LNCaP clone FGC (cell line): ENCODE measurements at regions not wholly inside any gene's neighbourhood (a gene's known extent, or its start where the extent isn't known, plus 50 kb on each side); places are given as distances from the start of the nearest gene placed in this dataset.

Experiments
- DNase-seq: peaks from one replicate; pipeline ENCODE4 v3.0.0-alpha.2; 2011; ENCODE audit warnings: low read depth
- H3K4me3 ChIP-seq: 2 replicates; pipeline ENCODE4 v1.5.1; 2011; ENCODE audit warnings: mild to moderate bottlenecking, low read depth, low read length, control low read depth
- TF ChIP-seq, protein P1 (sequence below): IDR thresholded peaks from 2 replicates; pipeline ENCODE4 v1.5.1; 2012; ENCODE audit warnings: mild to moderate bottlenecking; ENCODE audit not compliant: control insufficient read depth, insufficient read depth; ENCODE audit errors: extremely low read depth

DNA sequence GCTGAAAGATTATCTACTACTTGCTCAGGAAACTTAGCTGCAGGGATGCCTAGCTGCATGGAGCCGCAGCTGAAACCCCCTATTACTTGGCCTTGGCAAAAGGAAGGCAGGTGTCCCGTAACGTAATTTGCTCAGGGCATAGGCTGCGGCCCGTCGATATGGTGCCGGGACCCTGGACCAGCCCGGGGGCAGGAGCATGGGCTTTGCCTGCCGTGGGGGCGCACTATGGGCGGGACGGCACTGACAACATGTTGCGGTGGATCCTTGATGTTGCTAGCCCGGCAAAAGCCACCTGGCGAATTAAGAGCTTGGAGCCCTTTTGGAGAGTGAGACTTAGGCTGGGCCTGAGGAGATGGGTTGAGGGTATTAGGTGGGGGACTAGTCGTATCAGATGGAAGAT is 1551.2 kb downstream of the AACS start:
- no peak for DNase-seq

DNA sequence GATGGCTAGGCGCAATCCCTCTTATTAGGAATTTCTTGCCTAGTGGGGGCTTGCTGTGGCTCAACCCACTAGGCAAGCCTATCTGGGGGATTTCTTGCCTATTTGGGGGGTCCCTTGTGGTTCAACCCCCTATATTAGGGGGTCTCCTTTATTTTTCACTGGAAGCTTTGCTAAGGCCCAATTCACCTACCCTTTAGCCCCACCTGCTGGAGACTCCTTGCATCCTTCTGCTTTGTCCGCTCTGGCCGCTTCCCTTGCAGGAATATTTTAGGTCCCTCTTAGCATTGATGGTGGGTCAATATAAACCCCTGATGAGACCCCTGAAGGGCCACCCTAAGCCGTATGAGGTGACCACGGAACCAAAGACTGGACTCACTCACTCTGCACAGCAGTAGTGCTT is 1552.1 kb downstream of the AACS start:
- no peak overlapping the region for H3K4me3 ChIP-seq
- TF ChIP-seq, protein P1, sequence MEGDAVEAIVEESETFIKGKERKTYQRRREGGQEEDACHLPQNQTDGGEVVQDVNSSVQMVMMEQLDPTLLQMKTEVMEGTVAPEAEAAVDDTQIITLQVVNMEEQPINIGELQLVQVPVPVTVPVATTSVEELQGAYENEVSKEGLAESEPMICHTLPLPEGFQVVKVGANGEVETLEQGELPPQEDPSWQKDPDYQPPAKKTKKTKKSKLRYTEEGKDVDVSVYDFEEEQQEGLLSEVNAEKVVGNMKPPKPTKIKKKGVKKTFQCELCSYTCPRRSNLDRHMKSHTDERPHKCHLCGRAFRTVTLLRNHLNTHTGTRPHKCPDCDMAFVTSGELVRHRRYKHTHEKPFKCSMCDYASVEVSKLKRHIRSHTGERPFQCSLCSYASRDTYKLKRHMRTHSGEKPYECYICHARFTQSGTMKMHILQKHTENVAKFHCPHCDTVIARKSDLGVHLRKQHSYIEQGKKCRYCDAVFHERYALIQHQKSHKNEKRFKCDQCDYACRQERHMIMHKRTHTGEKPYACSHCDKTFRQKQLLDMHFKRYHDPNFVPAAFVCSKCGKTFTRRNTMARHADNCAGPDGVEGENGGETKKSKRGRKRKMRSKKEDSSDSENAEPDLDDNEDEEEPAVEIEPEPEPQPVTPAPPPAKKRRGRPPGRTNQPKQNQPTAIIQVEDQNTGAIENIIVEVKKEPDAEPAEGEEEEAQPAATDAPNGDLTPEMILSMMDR, result peak; percentile 64
- no peak for DNase-seq

More for the DNA sequence above, 1551.2 kb downstream of the AACS start:
- H3K4me3 ChIP-seq, result no peak overlapping the region
- TF ChIP-seq, protein P1, result no peak

DNA sequence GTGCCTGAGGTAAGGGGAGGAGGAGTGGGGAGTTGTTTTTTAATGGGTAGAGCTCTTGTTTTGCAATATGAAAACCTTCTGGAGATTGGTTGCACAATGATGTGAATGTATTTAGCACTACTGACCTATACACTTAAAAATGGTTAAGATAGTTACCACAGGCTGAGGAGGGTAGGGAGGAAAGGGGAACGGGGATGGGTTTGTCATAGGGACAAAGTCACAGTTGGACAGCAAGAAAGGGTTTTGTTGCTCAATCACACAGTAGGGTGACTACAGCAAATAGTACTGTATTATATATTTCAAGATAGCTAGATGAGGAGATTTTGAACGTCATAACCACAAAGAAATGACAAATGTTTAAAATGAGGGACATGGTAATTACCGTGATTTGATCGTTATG is 1562.4 kb downstream of the AACS start:
- TF ChIP-seq, protein P1, result no peak
- no peak overlapping the region for H3K4me3 ChIP-seq
- DNase-seq, result no peak

DNA sequence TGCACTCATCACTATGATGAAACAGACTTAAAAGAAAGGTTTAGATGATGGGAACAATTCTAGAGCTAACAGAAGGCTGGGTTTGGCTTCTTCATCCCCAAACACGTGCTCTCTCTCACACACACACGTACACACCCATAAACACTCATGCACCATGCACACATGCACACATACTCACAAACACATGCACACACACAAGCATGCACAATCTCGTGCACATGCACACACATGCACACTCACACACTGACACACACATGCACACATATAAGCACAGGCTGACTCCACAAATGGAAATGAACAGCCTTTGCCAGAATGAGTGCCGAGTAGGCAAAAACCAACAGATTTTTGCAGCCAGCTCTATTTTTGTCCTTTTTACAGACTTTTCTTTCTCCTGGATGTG is 1571.6 kb downstream of the AACS start:
- no peak for DNase-seq
- H3K4me3 ChIP-seq, result no peak overlapping the region
- TF ChIP-seq, protein P1, result no peak

DNA sequence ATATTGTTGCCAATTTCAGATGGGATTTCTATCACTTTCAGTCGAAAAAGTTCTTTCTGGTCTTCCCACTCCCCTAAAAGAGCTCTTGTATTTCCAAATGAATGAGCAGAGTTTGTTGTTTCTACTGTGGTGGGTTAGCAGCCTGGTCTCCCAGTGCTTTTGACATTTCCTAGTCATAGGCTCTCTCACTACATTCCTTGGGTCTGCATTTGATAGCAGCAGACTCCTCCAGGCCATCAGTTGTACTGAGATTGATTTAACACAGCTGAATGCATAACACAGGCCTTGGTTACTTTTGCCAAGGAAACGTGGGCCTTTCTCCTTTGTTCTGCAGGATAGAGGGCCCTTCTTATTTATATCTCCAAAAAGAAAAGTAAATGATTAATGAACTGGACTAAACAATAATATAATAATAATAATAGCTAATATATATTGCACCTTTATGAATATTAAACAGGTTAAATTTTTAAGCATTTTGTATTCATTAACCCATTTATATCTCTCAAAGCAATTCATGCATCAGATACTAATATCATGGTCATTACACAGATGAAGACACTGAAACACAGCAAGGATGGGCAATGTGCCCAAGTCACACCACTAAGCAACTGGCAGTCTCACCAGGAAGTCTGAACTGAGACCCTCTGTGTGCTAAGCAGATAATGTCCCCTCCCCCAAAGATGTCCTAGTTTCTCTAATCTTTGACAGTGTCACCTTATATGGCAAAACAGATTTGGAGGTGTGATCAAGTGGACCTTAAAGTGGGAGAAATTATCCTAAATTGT is 1579.2 kb downstream of the AACS start:
- TF ChIP-seq, protein P1, result no peak
- DNase-seq, result no peak
- no peak overlapping the region for H3K4me3 ChIP-seq

DNA sequence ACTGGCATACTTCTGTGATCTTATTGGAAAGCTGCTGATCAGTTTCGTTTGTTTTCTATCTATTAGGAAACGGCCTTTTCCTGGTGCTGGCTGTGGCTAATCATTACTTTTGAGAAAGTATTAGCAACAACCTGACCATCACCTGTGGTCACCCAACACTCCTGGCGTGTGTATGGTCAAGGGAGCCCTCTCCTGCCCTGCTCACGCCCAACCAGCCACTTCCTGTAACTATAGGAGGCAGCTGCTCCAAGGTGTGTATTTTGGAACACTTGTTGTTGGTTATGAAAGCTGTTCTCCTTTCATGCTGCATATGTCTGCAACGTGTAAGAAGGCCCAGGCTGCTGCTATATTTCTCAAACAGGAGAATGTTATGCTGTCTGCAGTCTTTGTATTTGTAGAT is 1582.8 kb downstream of the AACS start:
- TF ChIP-seq, protein P1, result no peak
- H3K4me3 ChIP-seq, result no peak overlapping the region
- no peak for DNase-seq

DNA sequence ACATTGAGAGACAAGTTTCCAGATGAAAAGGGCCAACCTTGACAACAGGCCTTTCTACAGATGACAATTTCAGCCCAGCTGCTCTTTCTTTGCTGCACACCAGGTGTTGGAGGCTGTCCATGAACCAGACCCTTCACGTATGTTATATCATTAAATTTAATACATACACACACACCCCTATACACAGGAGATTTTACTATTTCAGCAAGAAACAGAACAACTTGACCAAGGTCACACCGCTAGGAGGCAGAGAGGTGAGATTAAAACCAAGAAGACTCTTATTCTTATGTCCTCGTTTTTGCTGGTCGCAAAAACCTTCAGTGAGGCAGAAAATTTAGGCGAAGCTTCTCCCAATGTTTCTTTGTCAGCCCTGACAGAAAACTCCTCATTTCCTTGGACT is 1585.9 kb downstream of the AACS start:
- no peak for DNase-seq
- no peak overlapping the region for H3K4me3 ChIP-seq
- TF ChIP-seq, protein P1, result no peak
